ENCODE measurements at regions not wholly inside any gene's neighbourhood (a gene's known extent, or its start where the extent isn't known, plus 50 kb on each side); places are given as distances from the start of the nearest gene placed in this dataset.
A peak's percentile ranks its signal among the peaks of the same experiment; 100 is the strongest.

GRCh38 chr18:39732918-39733317, 2167.3 kb upstream of the CELF4 start:
- TF ChIP-seq CTCF (IDR thresholded peaks at IDR 0.05) (peak in 2 of 6 experiments; percentile 16 to 28), POLR2A (IDR thresholded peaks at IDR 0.05) (no peak)

Data from Peyer's patch (tissue), 4 donors.